ENCODE measurements at regions not wholly inside any gene's neighbourhood (a gene's known extent, or its start where the extent isn't known, plus 50 kb on each side); places are given as distances from the start of the nearest gene placed in this dataset.

DNA sequence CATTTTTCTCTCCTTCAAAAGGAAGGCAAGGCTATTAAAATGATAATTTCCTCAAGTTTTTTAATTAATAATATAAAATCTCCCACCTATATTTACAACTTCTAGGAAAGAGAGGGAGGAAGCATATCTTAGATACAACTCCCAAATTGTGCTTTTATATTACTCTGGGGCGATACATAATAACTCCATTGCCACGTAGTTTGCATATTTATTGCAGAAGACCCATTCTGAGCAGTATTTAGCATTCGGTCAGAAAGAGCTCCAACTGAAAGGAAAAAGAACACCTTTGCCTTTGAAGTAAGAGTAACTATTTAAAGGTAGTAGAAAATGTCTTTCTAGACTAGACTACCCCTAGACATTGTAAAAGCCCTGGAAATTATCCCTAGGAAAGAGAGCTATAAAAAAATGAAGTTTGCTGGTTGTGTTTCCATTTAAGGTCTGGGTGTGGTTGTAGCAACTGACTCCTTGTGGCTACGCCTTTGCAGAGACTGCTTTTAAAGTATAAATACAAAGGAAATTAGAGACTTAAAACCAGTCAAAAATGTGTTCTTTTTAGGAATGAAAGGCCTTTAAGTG lies 566.1 kb downstream of the ZNF608 start:
- H4K20me1 ChIP-seq (ENCODE audit: insufficient read depth, low read length), result no peaks in the 10 kb centered on the region
- H3K27ac ChIP-seq (ENCODE audit: low read depth, low read length, poor library complexity, severe bottlenecking), result no peak overlapping the region
- POLR2A ChIA-PET, result interaction anchor here (1.5 to 2.1 kb wide), 2 partner anchors 15 to 17 kb away, joined by 4 to 6 read pairs; no protein-coding TSS in a partner anchor
- H2AFZ ChIP-seq (ENCODE audit: low read length), result no peak overlapping the region
- no peaks in the 10 kb centered on the region for H3K4me1 ChIP-seq (ENCODE audit: insufficient read depth, low read length, poor library complexity, severe bottlenecking)
- H3K36me3 ChIP-seq (ENCODE audit: insufficient read depth, low read length), result no peaks in the 10 kb centered on the region
- intact Hi-C loops (cut with micrococcal nuclease; ENCODE audit: unreplicated experiment), result no loop called here
- H3K9me2 ChIP-seq (ENCODE audit: insufficient read depth, low read length), result no peaks in the 10 kb centered on the region
- DNase-seq (ENCODE audit: low spot score), result no peak
- TF ChIP-seq, protein P1, sequence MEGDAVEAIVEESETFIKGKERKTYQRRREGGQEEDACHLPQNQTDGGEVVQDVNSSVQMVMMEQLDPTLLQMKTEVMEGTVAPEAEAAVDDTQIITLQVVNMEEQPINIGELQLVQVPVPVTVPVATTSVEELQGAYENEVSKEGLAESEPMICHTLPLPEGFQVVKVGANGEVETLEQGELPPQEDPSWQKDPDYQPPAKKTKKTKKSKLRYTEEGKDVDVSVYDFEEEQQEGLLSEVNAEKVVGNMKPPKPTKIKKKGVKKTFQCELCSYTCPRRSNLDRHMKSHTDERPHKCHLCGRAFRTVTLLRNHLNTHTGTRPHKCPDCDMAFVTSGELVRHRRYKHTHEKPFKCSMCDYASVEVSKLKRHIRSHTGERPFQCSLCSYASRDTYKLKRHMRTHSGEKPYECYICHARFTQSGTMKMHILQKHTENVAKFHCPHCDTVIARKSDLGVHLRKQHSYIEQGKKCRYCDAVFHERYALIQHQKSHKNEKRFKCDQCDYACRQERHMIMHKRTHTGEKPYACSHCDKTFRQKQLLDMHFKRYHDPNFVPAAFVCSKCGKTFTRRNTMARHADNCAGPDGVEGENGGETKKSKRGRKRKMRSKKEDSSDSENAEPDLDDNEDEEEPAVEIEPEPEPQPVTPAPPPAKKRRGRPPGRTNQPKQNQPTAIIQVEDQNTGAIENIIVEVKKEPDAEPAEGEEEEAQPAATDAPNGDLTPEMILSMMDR (conservative IDR thresholded peaks at IDR 0.05; ENCODE audit: low read length), result no peak
- TF ChIP-seq EZH2phosphoT487 (IDR thresholded peaks at IDR 0.05; ENCODE audit: borderline replicate concordance, low read depth, low read length), result no peak
- CTCF ChIA-PET (ENCODE audit: unreplicated experiment), result no interaction called here
- H3K79me2 ChIP-seq (ENCODE audit: insufficient read depth, low read depth, low read length), result no peaks in the 10 kb centered on the region
- H3K4me3 ChIP-seq (ENCODE audit: low read depth, low read length, poor library complexity, severe bottlenecking), result no peak overlapping the region
- H3K9me3 ChIP-seq (ENCODE audit: low read length), result no peaks in the 10 kb centered on the region
- no TSS peak for BruUV-seq (replicated peaks)
- no peak overlapping the region for H3K4me2 ChIP-seq (ENCODE audit: low read length)

DNA sequence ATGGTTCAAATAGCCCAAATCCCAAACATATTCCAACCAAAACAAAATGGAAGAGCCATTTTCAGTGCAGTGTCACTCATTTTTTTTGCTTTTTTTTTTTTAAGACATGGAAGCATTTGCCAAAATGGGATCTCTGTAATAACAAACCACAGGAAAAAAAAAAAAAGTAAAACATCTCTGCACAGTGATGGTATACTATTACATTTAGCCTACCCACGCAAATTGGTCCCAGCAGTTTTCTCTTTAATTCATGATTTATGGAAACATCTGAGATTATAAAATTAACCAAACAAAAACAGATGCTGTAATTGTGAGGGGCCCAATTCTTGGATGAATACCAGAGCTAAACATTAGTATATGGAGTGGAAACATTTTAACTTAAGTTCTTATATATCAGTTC lies 566.6 kb downstream of the ZNF608 start:
- no TSS peak for BruUV-seq (replicated peaks)
- ChIA-PET CTCF (ENCODE audit: unreplicated experiment) (no interaction called here), POLR2A (interaction anchor here (0.6 to 2.1 kb wide), 4 partner anchors 15 to 436 kb away, joined by 3 to 6 read pairs (median 4); no protein-coding TSS in a partner anchor)
- Histone ChIP-seq H3K79me2 (ENCODE audit: insufficient read depth, low read depth, low read length) (no peaks in the 10 kb centered on the region), H3K9me3 (ENCODE audit: low read length) (no peaks in the 10 kb centered on the region), H3K4me2 (ENCODE audit: low read length) (no peak overlapping the region), H3K27ac (ENCODE audit: low read depth, low read length, poor library complexity, severe bottlenecking) (no peak overlapping the region), H2AFZ (ENCODE audit: low read length) (no peak overlapping the region), H3K4me1 (ENCODE audit: insufficient read depth, low read length, poor library complexity, severe bottlenecking) (no peaks in the 10 kb centered on the region), H3K36me3 (ENCODE audit: insufficient read depth, low read length) (no peaks in the 10 kb centered on the region), H4K20me1 (ENCODE audit: insufficient read depth, low read length) (no peaks in the 10 kb centered on the region), H3K4me3 (ENCODE audit: low read depth, low read length, poor library complexity, severe bottlenecking) (no peak overlapping the region), H3K9me2 (ENCODE audit: insufficient read depth, low read length) (no peaks in the 10 kb centered on the region)
- no peak for DNase-seq (ENCODE audit: low spot score)
- TF ChIP-seq, protein P1 (conservative IDR thresholded peaks at IDR 0.05; ENCODE audit: low read length), result no peak
- TF ChIP-seq EZH2phosphoT487 (IDR thresholded peaks at IDR 0.05; ENCODE audit: borderline replicate concordance, low read depth, low read length), result no peak
- intact Hi-C loops (cut with micrococcal nuclease; ENCODE audit: unreplicated experiment), result loop anchor here (10.0 kb wide), 1 partner anchor 235 kb away; no protein-coding TSS in a partner anchor

DNA sequence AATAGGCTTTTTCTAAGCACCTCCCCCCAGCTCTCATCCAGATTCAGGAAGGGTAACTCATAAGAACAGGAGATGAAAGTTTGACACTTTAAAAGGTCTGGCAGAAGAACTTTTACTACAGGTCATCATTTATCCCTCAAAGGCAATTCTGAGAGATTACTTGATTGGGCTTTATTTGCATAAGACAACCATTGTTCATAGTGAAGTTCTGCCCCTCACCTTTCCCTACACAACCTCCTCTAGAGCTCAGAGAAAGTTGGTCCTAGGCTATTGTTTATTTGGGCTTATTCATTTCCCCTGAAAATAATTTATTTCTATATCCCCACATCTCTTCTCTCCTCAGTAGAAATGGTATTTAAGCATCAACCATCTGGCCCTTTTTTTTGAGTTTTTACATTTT lies 568.4 kb downstream of the ZNF608 start:
- H3K27ac ChIP-seq (ENCODE audit: low read depth, low read length, poor library complexity, severe bottlenecking), result no peak overlapping the region
- no peaks in the 10 kb centered on the region for H3K9me3 ChIP-seq (ENCODE audit: low read length)
- intact Hi-C loops (cut with micrococcal nuclease; ENCODE audit: unreplicated experiment), result loop anchor here (10.0 kb wide), 1 partner anchor 233 kb away; no protein-coding TSS in a partner anchor
- no peak for TF ChIP-seq EZH2phosphoT487 (IDR thresholded peaks at IDR 0.05; ENCODE audit: borderline replicate concordance, low read depth, low read length)
- TF ChIP-seq, protein P1 (conservative IDR thresholded peaks at IDR 0.05; ENCODE audit: low read length), result no peak
- BruUV-seq (replicated peaks), result no TSS peak
- H3K9me2 ChIP-seq (ENCODE audit: insufficient read depth, low read length), result no peaks in the 10 kb centered on the region
- H3K4me1 ChIP-seq (ENCODE audit: insufficient read depth, low read length, poor library complexity, severe bottlenecking), result no peaks in the 10 kb centered on the region
- H3K36me3 ChIP-seq (ENCODE audit: insufficient read depth, low read length), result no peaks in the 10 kb centered on the region
- no peak overlapping the region for H3K4me3 ChIP-seq (ENCODE audit: low read depth, low read length, poor library complexity, severe bottlenecking)
- H3K79me2 ChIP-seq (ENCODE audit: insufficient read depth, low read depth, low read length), result no peaks in the 10 kb centered on the region
- no peak overlapping the region for H3K4me2 ChIP-seq (ENCODE audit: low read length)
- CTCF ChIA-PET (ENCODE audit: unreplicated experiment), result no interaction called here
- POLR2A ChIA-PET, result interaction anchor here (0.6 to 0.8 kb wide), 3 partner anchors 13 to 70 kb away, joined by 3 read pairs; no protein-coding TSS in a partner anchor
- H2AFZ ChIP-seq (ENCODE audit: low read length), result no peak overlapping the region
- no peak for DNase-seq (ENCODE audit: low spot score)
- no peaks in the 10 kb centered on the region for H4K20me1 ChIP-seq (ENCODE audit: insufficient read depth, low read length)
